Liver (tissue), 8 donors: ENCODE measurements at regions not wholly inside any gene's neighbourhood (a gene's known extent, or its start where the extent isn't known, plus 50 kb on each side); places are given as distances from the start of the nearest gene placed in this dataset.

Experiments used
- DNase-seq: peaks from one replicate; pipeline ENCODE4 v3.0.0-alpha.2; 2017; ENCODE audit warnings: low spot score
- H3K27ac ChIP-seq, 2 donors: one replicate each; pipeline ENCODE4 v1.7.0; 2013; ENCODE audit warnings: inconsistent platforms in 2 of 2, low read length in 2 of 2, control low read depth in 1 of 2, low read depth in 1 of 2, mild to moderate bottlenecking in 1 of 2
- H3K27me3 ChIP-seq, 4 donors: one replicate each; pipeline versions ENCODE4 v1.6.1 to v1.7.0; 2013; ENCODE audit warnings: low read length in 3 of 4, inconsistent platforms in 1 of 4, mild to moderate bottlenecking in 1 of 4, moderate library complexity in 1 of 4; ENCODE audit not compliant: control insufficient read depth in 4 of 4, insufficient read depth in 4 of 4
- H3K36me3 ChIP-seq, 4 donors: one replicate each; pipeline versions ENCODE4 v1.6.1 to v1.7.0; 2013; ENCODE audit warnings: low read length in 3 of 4, mild to moderate bottlenecking in 3 of 4, low read depth in 1 of 4, moderate library complexity in 1 of 4; ENCODE audit not compliant: control insufficient read depth in 4 of 4, insufficient read depth in 3 of 4
- H3K4me1 ChIP-seq, 4 donors: one replicate each; pipeline versions ENCODE4 v1.6.1 to v1.7.0; 2013; ENCODE audit warnings: low read length in 3 of 4, mild to moderate bottlenecking in 3 of 4, moderate library complexity in 1 of 4; ENCODE audit not compliant: control insufficient read depth in 4 of 4, insufficient read depth in 4 of 4
- H3K4me3 ChIP-seq, 3 donors: one replicate each; pipeline versions ENCODE4 v1.6.1 to v1.7.0; 2013; ENCODE audit warnings: low read length in 3 of 3, control low read depth in 1 of 3, low read depth in 1 of 3, mild to moderate bottlenecking in 1 of 3
- H3K9ac ChIP-seq, 2 donors: one replicate each; pipeline ENCODE4 v1.7.0; 2013; ENCODE audit warnings: low read length in 2 of 2, mild to moderate bottlenecking in 2 of 2, moderate library complexity in 2 of 2, control low read depth in 1 of 2, low read depth in 1 of 2
- H3K9me3 ChIP-seq, 4 donors: one replicate each; pipeline versions ENCODE4 v1.6.1 to v1.7.0; 2013; ENCODE audit warnings: low read length in 3 of 4; ENCODE audit not compliant: control insufficient read depth in 4 of 4
- EGR1 ChIP-seq, 2 donors: IDR thresholded peaks; 2 replicates each; pipeline ENCODE4 v1.6.1; 2016 to 2018; ENCODE audit warnings: antibody characterized with exemption in 2 of 2, low read depth in 2 of 2
- FOXA1 ChIP-seq: IDR thresholded peaks from 2 replicates; pipeline ENCODE4 v1.6.1; 2016; ENCODE audit warnings: antibody characterized with exemption
- FOXA2 ChIP-seq: IDR thresholded peaks from 2 replicates; pipeline ENCODE4 v1.6.1; 2016; ENCODE audit warnings: antibody characterized with exemption
- GABPA ChIP-seq, 2 donors: IDR thresholded peaks in 1 of 2; conservative IDR thresholded peaks in 1 of 2; 2 replicates each; pipeline ENCODE4 v1.6.1; 2016; ENCODE audit warnings: antibody characterized with exemption in 2 of 2, mild to moderate bottlenecking in 1 of 2, moderate library complexity in 1 of 2
- HNF4A ChIP-seq, 2 donors: conservative IDR thresholded peaks; 2 replicates each; pipeline ENCODE4 v1.6.1; 2016; ENCODE audit warnings: antibody characterized with exemption in 2 of 2, mild to moderate bottlenecking in 2 of 2
- HNF4G ChIP-seq: IDR thresholded peaks from 2 replicates; pipeline ENCODE4 v1.6.1; 2016; ENCODE audit warnings: antibody characterized with exemption
- JUND ChIP-seq, 2 donors: IDR thresholded peaks; 2 replicates each; pipeline ENCODE4 v1.6.1; 2016; ENCODE audit warnings: antibody characterized with exemption in 2 of 2
- NR2F2 ChIP-seq: IDR thresholded peaks from 2 replicates; pipeline ENCODE4 v1.6.1; 2016; ENCODE audit warnings: antibody characterized with exemption
- RAD21 ChIP-seq, 2 donors: IDR thresholded peaks; 2 replicates each; pipeline ENCODE4 v1.6.1; 2016; ENCODE audit warnings: antibody characterized with exemption in 2 of 2, mild to moderate bottlenecking in 2 of 2
- RXRA ChIP-seq, 2 donors: IDR thresholded peaks; 2 replicates each; pipeline ENCODE4 v1.6.1; 2017 to 2018; ENCODE audit warnings: antibody characterized with exemption in 2 of 2, mild to moderate bottlenecking in 1 of 2
- SP1 ChIP-seq: IDR thresholded peaks from 2 replicates; pipeline ENCODE4 v1.6.1; 2018; ENCODE audit warnings: antibody characterized with exemption, mild to moderate bottlenecking
- TAF1 ChIP-seq: conservative IDR thresholded peaks from 2 replicates; pipeline ENCODE4 v1.6.1; 2016; ENCODE audit warnings: antibody characterized with exemption, mild to moderate bottlenecking
- YY1 ChIP-seq: IDR thresholded peaks from 2 replicates; pipeline ENCODE4 v1.6.1; 2016; ENCODE audit warnings: antibody characterized with exemption, mild to moderate bottlenecking
- WGBS: extraction: QIAGEN DNeasy Blood & Tissue Kit; methylation state at CpG from one replicate; pipeline ENCODE4 v1.1.7; 2013; 5-methylcytosine and 5-hydroxymethylcytosine counted together
- TF ChIP-seq, protein P1 (sequence below): fragments of 150-350 bp; IDR thresholded peaks from 2 replicates; pipeline ENCODE4 v1.5.1; 2017; ENCODE audit warnings: improper control_type of control experiment, low read depth, low read length; ENCODE audit not compliant: missing input control
- TF ChIP-seq, protein P2 (sequence below): IDR thresholded peaks from 2 replicates; pipeline ENCODE4 v1.6.1; 2016; ENCODE audit warnings: antibody characterized with exemption
- TF ChIP-seq, protein P3 (sequence below): IDR thresholded peaks from 2 replicates; pipeline ENCODE4 v1.6.1; 2016; ENCODE audit warnings: antibody characterized with exemption
- TF ChIP-seq, protein P4 (sequence below): IDR thresholded peaks from 2 replicates; pipeline ENCODE4 v1.6.1; 2016; ENCODE audit warnings: antibody characterized with exemption, mild to moderate bottlenecking
- TF ChIP-seq, protein P5 (sequence below): IDR thresholded peaks from 2 replicates; pipeline ENCODE4 v1.6.1; 2016; ENCODE audit warnings: antibody characterized with exemption
- donor health status: healthy.
- donor health status: healthy.
- donor health status: healthy.
- donor health status: healthy.
- donor health status: healthy.

DNA sequence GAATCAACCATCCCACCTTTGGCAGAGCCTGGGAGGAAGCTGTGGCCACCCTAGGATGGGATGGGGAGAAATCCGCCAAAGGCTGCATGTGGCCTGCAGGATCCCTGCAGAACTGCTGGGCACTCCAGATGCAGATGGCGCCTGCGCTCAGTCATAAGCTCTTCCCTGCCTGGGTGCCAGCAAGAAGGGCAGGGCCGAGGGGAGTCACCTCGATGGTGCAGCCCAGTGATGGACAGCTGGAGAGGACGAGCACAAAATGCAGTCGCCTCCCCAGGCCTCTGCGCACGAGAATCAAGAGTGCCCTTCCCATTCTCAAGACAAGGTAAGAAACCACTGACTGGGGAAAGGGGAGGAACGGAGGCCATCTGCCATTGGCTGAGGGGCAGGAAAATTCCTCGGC is 693.6 kb downstream of the TBC1D22A start:
- TF ChIP-seq RXRA (IDR thresholded peaks at IDR 0.05) (no peak), EGR1 (IDR thresholded peaks at IDR 0.05; ENCODE audit: low read depth in 2 of 2) (no peak), GABPA (IDR thresholded peaks at IDR 0.05 in 1 of 2, conservative IDR thresholded peaks at IDR 0.05 in 1 of 2) (no peak), HNF4A (conservative IDR thresholded peaks at IDR 0.05) (no peak), YY1 (no peak), RAD21 (IDR thresholded peaks at IDR 0.05) (no peak), JUND (IDR thresholded peaks at IDR 0.05) (no peak), TAF1 (no peak), FOXA1 (no peak)
- TF ChIP-seq, protein P1, sequence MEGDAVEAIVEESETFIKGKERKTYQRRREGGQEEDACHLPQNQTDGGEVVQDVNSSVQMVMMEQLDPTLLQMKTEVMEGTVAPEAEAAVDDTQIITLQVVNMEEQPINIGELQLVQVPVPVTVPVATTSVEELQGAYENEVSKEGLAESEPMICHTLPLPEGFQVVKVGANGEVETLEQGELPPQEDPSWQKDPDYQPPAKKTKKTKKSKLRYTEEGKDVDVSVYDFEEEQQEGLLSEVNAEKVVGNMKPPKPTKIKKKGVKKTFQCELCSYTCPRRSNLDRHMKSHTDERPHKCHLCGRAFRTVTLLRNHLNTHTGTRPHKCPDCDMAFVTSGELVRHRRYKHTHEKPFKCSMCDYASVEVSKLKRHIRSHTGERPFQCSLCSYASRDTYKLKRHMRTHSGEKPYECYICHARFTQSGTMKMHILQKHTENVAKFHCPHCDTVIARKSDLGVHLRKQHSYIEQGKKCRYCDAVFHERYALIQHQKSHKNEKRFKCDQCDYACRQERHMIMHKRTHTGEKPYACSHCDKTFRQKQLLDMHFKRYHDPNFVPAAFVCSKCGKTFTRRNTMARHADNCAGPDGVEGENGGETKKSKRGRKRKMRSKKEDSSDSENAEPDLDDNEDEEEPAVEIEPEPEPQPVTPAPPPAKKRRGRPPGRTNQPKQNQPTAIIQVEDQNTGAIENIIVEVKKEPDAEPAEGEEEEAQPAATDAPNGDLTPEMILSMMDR, result no peak
- TF ChIP-seq, protein P2, sequence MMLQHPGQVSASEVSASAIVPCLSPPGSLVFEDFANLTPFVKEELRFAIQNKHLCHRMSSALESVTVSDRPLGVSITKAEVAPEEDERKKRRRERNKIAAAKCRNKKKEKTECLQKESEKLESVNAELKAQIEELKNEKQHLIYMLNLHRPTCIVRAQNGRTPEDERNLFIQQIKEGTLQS, result no peak
- TF ChIP-seq, protein P3, sequence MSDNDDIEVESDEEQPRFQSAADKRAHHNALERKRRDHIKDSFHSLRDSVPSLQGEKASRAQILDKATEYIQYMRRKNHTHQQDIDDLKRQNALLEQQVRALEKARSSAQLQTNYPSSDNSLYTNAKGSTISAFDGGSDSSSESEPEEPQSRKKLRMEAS, result no peak
- TF ChIP-seq, protein P4, sequence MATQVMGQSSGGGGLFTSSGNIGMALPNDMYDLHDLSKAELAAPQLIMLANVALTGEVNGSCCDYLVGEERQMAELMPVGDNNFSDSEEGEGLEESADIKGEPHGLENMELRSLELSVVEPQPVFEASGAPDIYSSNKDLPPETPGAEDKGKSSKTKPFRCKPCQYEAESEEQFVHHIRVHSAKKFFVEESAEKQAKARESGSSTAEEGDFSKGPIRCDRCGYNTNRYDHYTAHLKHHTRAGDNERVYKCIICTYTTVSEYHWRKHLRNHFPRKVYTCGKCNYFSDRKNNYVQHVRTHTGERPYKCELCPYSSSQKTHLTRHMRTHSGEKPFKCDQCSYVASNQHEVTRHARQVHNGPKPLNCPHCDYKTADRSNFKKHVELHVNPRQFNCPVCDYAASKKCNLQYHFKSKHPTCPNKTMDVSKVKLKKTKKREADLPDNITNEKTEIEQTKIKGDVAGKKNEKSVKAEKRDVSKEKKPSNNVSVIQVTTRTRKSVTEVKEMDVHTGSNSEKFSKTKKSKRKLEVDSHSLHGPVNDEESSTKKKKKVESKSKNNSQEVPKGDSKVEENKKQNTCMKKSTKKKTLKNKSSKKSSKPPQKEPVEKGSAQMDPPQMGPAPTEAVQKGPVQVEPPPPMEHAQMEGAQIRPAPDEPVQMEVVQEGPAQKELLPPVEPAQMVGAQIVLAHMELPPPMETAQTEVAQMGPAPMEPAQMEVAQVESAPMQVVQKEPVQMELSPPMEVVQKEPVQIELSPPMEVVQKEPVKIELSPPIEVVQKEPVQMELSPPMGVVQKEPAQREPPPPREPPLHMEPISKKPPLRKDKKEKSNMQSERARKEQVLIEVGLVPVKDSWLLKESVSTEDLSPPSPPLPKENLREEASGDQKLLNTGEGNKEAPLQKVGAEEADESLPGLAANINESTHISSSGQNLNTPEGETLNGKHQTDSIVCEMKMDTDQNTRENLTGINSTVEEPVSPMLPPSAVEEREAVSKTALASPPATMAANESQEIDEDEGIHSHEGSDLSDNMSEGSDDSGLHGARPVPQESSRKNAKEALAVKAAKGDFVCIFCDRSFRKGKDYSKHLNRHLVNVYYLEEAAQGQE, result no peak
- TF ChIP-seq, protein P5, sequence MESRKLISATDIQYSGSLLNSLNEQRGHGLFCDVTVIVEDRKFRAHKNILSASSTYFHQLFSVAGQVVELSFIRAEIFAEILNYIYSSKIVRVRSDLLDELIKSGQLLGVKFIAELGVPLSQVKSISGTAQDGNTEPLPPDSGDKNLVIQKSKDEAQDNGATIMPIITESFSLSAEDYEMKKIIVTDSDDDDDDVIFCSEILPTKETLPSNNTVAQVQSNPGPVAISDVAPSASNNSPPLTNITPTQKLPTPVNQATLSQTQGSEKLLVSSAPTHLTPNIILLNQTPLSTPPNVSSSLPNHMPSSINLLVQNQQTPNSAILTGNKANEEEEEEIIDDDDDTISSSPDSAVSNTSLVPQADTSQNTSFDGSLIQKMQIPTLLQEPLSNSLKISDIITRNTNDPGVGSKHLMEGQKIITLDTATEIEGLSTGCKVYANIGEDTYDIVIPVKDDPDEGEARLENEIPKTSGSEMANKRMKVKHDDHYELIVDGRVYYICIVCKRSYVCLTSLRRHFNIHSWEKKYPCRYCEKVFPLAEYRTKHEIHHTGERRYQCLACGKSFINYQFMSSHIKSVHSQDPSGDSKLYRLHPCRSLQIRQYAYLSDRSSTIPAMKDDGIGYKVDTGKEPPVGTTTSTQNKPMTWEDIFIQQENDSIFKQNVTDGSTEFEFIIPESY, result no peak
- Histone ChIP-seq H3K27me3 (no peaks in the 10 kb centered on the region), H3K9me3 (peaks cover 0 to 4% (median 0%) of the 10 kb centered on the region in 4 donors), H3K4me1 (no peaks in the 10 kb centered on the region), H3K27ac (no peak overlapping the region), H3K4me3 (no peak overlapping the region), H3K36me3 (no peaks in the 10 kb centered on the region), H3K9ac (no peak overlapping the region)
- no peak for DNase-seq
- WGBS, result 76% methylated on average over 11 of the region's 11 CpGs

DNA sequence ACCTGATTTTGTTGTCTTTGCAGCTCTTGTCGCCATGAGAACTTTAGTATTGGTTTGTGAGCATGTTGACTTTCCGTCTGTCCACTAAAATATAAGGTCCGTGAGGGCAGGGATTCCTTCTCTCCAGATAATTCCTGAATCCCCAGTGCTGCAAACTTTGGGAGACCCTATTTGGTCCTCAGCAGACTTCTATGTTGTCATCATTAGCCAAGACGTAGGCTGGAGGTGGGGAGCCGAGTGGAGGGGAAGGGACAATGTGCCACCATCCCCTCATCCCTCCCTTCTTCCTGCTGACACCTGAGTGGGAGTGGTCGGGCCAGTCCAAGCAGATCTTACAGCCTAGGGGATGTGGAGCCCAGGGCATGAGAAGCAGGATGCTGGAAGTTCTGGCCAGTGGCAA is 690.6 kb downstream of the TBC1D22A start:
- H3K9me3 ChIP-seq, result peaks cover 0 to 4% (median 0%) of the 10 kb centered on the region in 4 donors
- H3K27ac ChIP-seq, result no peak overlapping the region
- 79% methylated on average over 6 of the region's 6 CpGs for WGBS
- no peaks in the 10 kb centered on the region for H3K27me3 ChIP-seq
- no peak overlapping the region for H3K4me3 ChIP-seq
- no peak for DNase-seq
- no peaks in the 10 kb centered on the region for H3K4me1 ChIP-seq
- H3K9ac ChIP-seq, result no peak overlapping the region
- H3K36me3 ChIP-seq, result no peaks in the 10 kb centered on the region
- TF ChIP-seq RXRA (IDR thresholded peaks at IDR 0.05) (no peak), SP1 (no peak), HNF4G (no peak), FOXA2 (no peak), NR2F2 (no peak), TAF1 (no peak), EGR1 (IDR thresholded peaks at IDR 0.05; ENCODE audit: low read depth in 2 of 2) (no peak), HNF4A (conservative IDR thresholded peaks at IDR 0.05) (no peak), YY1 (no peak)
- TF ChIP-seq, protein P3, result no peak
- TF ChIP-seq, protein P2, result no peak
- TF ChIP-seq, protein P4, result no peak
- TF ChIP-seq, protein P5, result no peak
